ENCODE measurements at regions not wholly inside any gene's neighbourhood (a gene's known extent, or its start where the extent isn't known, plus 50 kb on each side); places are given as distances from the start of the nearest gene placed in this dataset.

GRCh38 chr3:35954413-35954812 lies 315.1 kb downstream of the ARPP21 start:
- no peak for TF ChIP-seq CTCF (IDR thresholded peaks at IDR 0.05; ENCODE audit: insufficient read depth in 1 of 2, low read depth in 1 of 2, low read length in 1 of 2, severe bottlenecking in 1 of 2, unreplicated experiment in 1 of 2)
- Histone ChIP-seq H3K4me1 (no peaks in the 10 kb centered on the region), H3K4me3 (ENCODE audit: low read depth, low read length) (no peak overlapping the region), H3K27me3 (replicated peaks; ENCODE audit: control insufficient read depth, insufficient read depth, low read length) (no peaks in the 10 kb centered on the region), H3K36me3 (ENCODE audit: control insufficient read depth, insufficient read depth, low read length) (no peaks in the 10 kb centered on the region), H3K9me3 (peaks cover 5% of the 10 kb centered on the region)
- intact Hi-C loops (cut with micrococcal nuclease; ENCODE audit: unreplicated experiment): no loop called here
- Mint-ChIP-seq H3K27me3 (ENCODE audit: insufficient read depth, unreplicated experiment) (no peaks in the 10 kb centered on the region), H3K27ac (ENCODE audit: unreplicated experiment) (no peak overlapping the region), H3K4me1 (ENCODE audit: low read depth, unreplicated experiment) (no peaks in the 10 kb centered on the region), H3K9me3 (ENCODE audit: unreplicated experiment) (peaks cover 9% of the 10 kb centered on the region), H3K4me3 (ENCODE audit: unreplicated experiment) (no peak overlapping the region), H3K36me3 (ENCODE audit: insufficient read depth, unreplicated experiment) (no peaks in the 10 kb centered on the region)
- no peak for DNase-seq
- BruUV-seq (replicated peaks): no TSS peak
- POLR2A ChIA-PET: no interaction called here
- CTCF ChIA-PET: no interaction called here

- Histone ChIP-seq H3K36me3 (ENCODE audit: control insufficient read depth, insufficient read depth, low read length) (no peaks in the 10 kb centered on the region), H3K9me3 (no peaks in the 10 kb centered on the region), H3K4me1 (no peaks in the 10 kb centered on the region), H3K4me3 (ENCODE audit: low read depth, low read length) (no peak overlapping the region), H3K27me3 (replicated peaks; ENCODE audit: control insufficient read depth, insufficient read depth, low read length) (no peaks in the 10 kb centered on the region)
- H3K4me3 Mint-ChIP-seq (ENCODE audit: unreplicated experiment): no peak overlapping the region
- intact Hi-C loops (cut with micrococcal nuclease; ENCODE audit: unreplicated experiment): loop anchor here (1.0 to 2.0 kb wide), 2 partner anchors 159 to 735 kb away; no protein-coding TSS in a partner anchor
- ChIA-PET CTCF (interaction anchor here (1.6 kb wide), 1 partner anchor 575 kb away, joined by 5 read pairs; no protein-coding TSS in a partner anchor), POLR2A (interaction anchor here (0.9 kb wide), 1 partner anchor 1027 kb away, joined by 4 read pairs; the partner anchor contains the start of genes EPM2AIP1 and MLH1)
- no peaks in the 10 kb centered on the region for H3K4me1 Mint-ChIP-seq (ENCODE audit: low read depth, unreplicated experiment)
- H3K27me3 Mint-ChIP-seq (ENCODE audit: insufficient read depth, unreplicated experiment): peaks cover 2% of the 10 kb centered on the region
- TF ChIP-seq CTCF (IDR thresholded peaks at IDR 0.05; ENCODE audit: insufficient read depth in 1 of 2, low read depth in 1 of 2, low read length in 1 of 2, severe bottlenecking in 1 of 2, unreplicated experiment in 1 of 2): peak; percentile 20 to 44
- no peaks in the 10 kb centered on the region for H3K36me3 Mint-ChIP-seq (ENCODE audit: insufficient read depth, unreplicated experiment)
- H3K27ac Mint-ChIP-seq (ENCODE audit: unreplicated experiment): no peak overlapping the region
- no TSS peak for BruUV-seq (replicated peaks)
- H3K9me3 Mint-ChIP-seq (ENCODE audit: unreplicated experiment): no peaks in the 10 kb centered on the region
- peak in 1 of 2 experiments; percentile 13 for DNase-seq
Measured at GRCh38 chr3:35965908-35966307, 326.6 kb downstream of the ARPP21 start.

GRCh38 chr3:35966629-35967464 lies 327.5 kb downstream of the ARPP21 start:
- intact Hi-C loops (cut with micrococcal nuclease; ENCODE audit: unreplicated experiment): loop anchor here (1.0 to 2.0 kb wide), 2 partner anchors 158 to 734 kb away; no protein-coding TSS in a partner anchor
- H3K36me3 Mint-ChIP-seq (ENCODE audit: insufficient read depth, unreplicated experiment): no peaks in the 10 kb centered on the region
- no peaks in the 10 kb centered on the region for H3K9me3 Mint-ChIP-seq (ENCODE audit: unreplicated experiment)
- no peaks in the 10 kb centered on the region for H3K4me1 ChIP-seq
- CTCF ChIA-PET: interaction anchor here (1.6 kb wide), 1 partner anchor 574 kb away, joined by 5 read pairs; no protein-coding TSS in a partner anchor
- BruUV-seq (replicated peaks): no TSS peak
- no peak overlapping the region for H3K27ac Mint-ChIP-seq (ENCODE audit: unreplicated experiment)
- H3K36me3 ChIP-seq (ENCODE audit: control insufficient read depth, insufficient read depth, low read length): no peaks in the 10 kb centered on the region
- TF ChIP-seq CTCF (IDR thresholded peaks at IDR 0.05; ENCODE audit: insufficient read depth in 1 of 2, low read depth in 1 of 2, low read length in 1 of 2, severe bottlenecking in 1 of 2, unreplicated experiment in 1 of 2): no peak
- H3K27me3 ChIP-seq (replicated peaks; ENCODE audit: control insufficient read depth, insufficient read depth, low read length): no peaks in the 10 kb centered on the region
- no peaks in the 10 kb centered on the region for H3K4me1 Mint-ChIP-seq (ENCODE audit: low read depth, unreplicated experiment)
- H3K27me3 Mint-ChIP-seq (ENCODE audit: insufficient read depth, unreplicated experiment): peaks cover 2% of the 10 kb centered on the region
- H3K4me3 Mint-ChIP-seq (ENCODE audit: unreplicated experiment): no peak overlapping the region
- no peak for DNase-seq
- no peaks in the 10 kb centered on the region for H3K9me3 ChIP-seq
- POLR2A ChIA-PET: interaction anchor here (0.9 kb wide), 1 partner anchor 1026 kb away, joined by 4 read pairs; the partner anchor contains the start of genes EPM2AIP1 and MLH1
- no peak overlapping the region for H3K4me3 ChIP-seq (ENCODE audit: low read depth, low read length)

All from Caco-2 (cell line).